IPS-18a (cell line): ENCODE measurements at regions not wholly inside any gene's neighbourhood (a gene's known extent, or its start where the extent isn't known, plus 50 kb on each side); places are given as distances from the start of the nearest gene placed in this dataset.

ENCODE experiments used
- H3K27ac ChIP-seq: one replicate; pipeline ENCODE4 v1.5.1; 2013; ENCODE audit warnings: low read length
- H3K27me3 ChIP-seq: one replicate; pipeline ENCODE4 v1.6.1; 2013; ENCODE audit warnings: mild to moderate bottlenecking, low read length; ENCODE audit not compliant: control insufficient read depth, insufficient read depth
- H3K36me3 ChIP-seq: one replicate; pipeline ENCODE4 v1.6.1; 2013; ENCODE audit warnings: low read depth, low read length; ENCODE audit not compliant: control insufficient read depth
- H3K4me1 ChIP-seq: one replicate; pipeline ENCODE4 v1.6.1; 2013; ENCODE audit warnings: low read depth, low read length; ENCODE audit not compliant: control insufficient read depth
- H3K4me3 ChIP-seq: one replicate; pipeline ENCODE4 v1.5.1; 2013; ENCODE audit warnings: low read length
- H3K9ac ChIP-seq: one replicate; pipeline ENCODE4 v1.6.1; 2013; ENCODE audit warnings: mild to moderate bottlenecking, low read length, moderate library complexity
- H3K9me3 ChIP-seq: one replicate; pipeline ENCODE4 v1.6.1; 2013; ENCODE audit warnings: low read depth, low read length; ENCODE audit not compliant: control insufficient read depth

- Histone ChIP-seq H3K27me3 (no peaks in the 10 kb centered on the region), H3K27ac (no peak overlapping the region), H3K4me3 (no peak overlapping the region), H3K36me3 (no peaks in the 10 kb centered on the region), H3K9me3 (no peaks in the 10 kb centered on the region), H3K4me1 (no peaks in the 10 kb centered on the region), H3K9ac (no peak overlapping the region)
Measured at GRCh38 chr2:7490672-7491071, 573.5 kb downstream of the RNF144A start.

DNA sequence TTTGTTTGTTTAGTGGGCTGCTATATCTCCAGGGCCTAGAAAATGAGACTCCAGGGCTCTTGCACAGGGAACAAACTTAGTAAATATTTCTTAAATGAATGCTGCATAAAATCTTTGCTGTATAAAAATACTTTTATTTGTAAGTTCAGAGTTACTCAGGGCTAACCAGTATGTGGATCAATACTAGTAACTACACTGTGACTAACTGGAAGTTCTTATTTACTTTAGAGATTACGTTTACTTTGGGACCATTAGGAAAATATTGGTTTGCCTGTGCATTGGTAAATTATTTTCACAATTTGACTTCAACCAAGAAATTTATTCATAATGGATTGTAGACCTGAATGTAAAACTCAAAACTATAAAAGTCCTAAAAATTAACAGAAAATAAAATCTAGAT is 575.5 kb downstream of the RNF144A start:
- Histone ChIP-seq H3K4me3 (no peak overlapping the region), H3K4me1 (no peaks in the 10 kb centered on the region), H3K36me3 (no peaks in the 10 kb centered on the region), H3K27me3 (no peaks in the 10 kb centered on the region), H3K9me3 (no peaks in the 10 kb centered on the region), H3K9ac (no peak overlapping the region), H3K27ac (no peak overlapping the region)

- Histone ChIP-seq H3K4me1 (no peaks in the 10 kb centered on the region), H3K9ac (no peak overlapping the region), H3K27ac (no peak overlapping the region), H3K9me3 (no peaks in the 10 kb centered on the region), H3K4me3 (no peak overlapping the region), H3K27me3 (no peaks in the 10 kb centered on the region), H3K36me3 (no peaks in the 10 kb centered on the region)
Measured at GRCh38 chr2:7497178-7497577, 580.0 kb downstream of the RNF144A start.

DNA sequence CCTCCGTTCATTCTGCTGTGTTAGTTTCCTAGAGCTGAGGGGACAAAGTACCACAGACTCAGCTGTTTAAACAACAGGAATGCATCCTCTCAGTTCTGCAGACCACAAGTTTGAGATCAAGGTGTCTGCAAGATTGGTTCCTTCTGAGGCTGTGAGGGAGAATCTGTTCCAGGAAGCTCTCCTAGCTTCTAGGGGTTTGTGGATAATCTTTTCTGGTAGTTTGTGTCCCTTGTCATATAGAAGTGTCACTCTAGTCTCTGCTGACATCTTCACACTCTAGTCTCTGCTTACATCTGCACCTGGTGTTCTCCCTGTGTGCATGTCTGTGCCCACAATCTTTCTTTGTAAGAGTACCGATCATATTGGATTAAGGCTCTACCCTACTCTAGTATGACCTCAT is 581.8 kb downstream of the RNF144A start:
- Histone ChIP-seq H3K4me1 (no peaks in the 10 kb centered on the region), H3K36me3 (no peaks in the 10 kb centered on the region), H3K4me3 (no peak overlapping the region), H3K9me3 (no peaks in the 10 kb centered on the region), H3K27ac (no peak overlapping the region), H3K9ac (no peak overlapping the region), H3K27me3 (no peaks in the 10 kb centered on the region)

DNA sequence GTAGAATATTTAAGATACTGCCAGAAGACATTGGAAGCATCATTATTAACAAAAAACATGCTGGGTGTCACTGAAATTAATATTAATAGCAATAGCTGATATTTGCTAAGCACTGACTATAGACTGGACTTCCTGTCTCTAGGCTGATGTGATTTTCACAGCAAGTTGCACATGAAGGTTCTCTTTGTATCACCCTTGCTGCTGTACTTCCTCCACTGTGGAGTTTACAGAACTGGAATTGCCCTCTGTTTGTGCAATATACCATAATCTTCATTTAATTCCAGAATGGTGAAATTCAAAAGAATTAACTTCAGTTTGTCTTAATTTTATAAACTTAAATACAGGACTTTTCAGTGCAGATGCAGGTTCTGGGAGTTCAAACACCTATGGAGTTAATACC is 585.1 kb downstream of the RNF144A start:
- H3K27me3 ChIP-seq = no peaks in the 10 kb centered on the region
- no peak overlapping the region for H3K9ac ChIP-seq
- H3K36me3 ChIP-seq = no peaks in the 10 kb centered on the region
- H3K4me1 ChIP-seq = no peaks in the 10 kb centered on the region
- no peak overlapping the region for H3K4me3 ChIP-seq
- no peaks in the 10 kb centered on the region for H3K9me3 ChIP-seq
- no peak overlapping the region for H3K27ac ChIP-seq

DNA sequence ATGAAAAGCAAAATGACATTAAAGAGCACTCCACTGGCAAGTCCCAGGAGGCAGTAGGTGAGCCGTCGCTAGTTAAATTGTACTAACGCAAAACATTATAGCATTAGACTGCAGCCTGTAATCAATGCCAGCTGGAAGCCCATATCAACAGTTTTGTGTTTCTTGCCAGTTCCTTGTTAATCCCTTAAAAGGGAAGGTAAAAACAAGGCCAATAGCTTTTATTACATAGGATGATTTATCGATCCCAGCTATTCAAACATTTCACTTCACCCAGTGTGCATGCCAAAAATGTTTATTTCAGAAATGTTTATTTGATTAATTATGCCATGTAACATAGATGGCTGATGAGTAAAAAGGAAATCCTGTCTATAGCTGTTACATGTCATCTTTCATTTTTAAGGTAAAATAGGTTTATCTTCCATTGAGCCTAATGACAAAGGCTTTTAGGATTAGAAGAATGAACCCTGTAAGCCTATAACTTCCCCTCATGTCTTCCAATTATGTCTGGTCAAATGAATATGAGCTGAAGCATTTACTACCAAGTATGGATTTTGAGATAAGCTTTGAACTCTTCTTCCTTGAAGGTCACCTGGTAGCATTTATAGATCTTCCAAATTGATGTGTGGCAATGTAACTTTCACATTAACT is 591.2 kb downstream of the RNF144A start:
- no peaks in the 10 kb centered on the region for H3K27me3 ChIP-seq
- H3K9me3 ChIP-seq = no peaks in the 10 kb centered on the region
- H3K9ac ChIP-seq = no peak overlapping the region
- H3K4me1 ChIP-seq = no peaks in the 10 kb centered on the region
- H3K4me3 ChIP-seq = no peak overlapping the region
- no peak overlapping the region for H3K27ac ChIP-seq
- no peaks in the 10 kb centered on the region for H3K36me3 ChIP-seq

GRCh38 chr2:7510353-7510752 is 593.1 kb downstream of the RNF144A start:
- Histone ChIP-seq H3K4me1 (no peaks in the 10 kb centered on the region), H3K27ac (no peak overlapping the region), H3K27me3 (no peaks in the 10 kb centered on the region), H3K9me3 (no peaks in the 10 kb centered on the region), H3K9ac (no peak overlapping the region), H3K36me3 (no peaks in the 10 kb centered on the region), H3K4me3 (no peak overlapping the region)

DNA sequence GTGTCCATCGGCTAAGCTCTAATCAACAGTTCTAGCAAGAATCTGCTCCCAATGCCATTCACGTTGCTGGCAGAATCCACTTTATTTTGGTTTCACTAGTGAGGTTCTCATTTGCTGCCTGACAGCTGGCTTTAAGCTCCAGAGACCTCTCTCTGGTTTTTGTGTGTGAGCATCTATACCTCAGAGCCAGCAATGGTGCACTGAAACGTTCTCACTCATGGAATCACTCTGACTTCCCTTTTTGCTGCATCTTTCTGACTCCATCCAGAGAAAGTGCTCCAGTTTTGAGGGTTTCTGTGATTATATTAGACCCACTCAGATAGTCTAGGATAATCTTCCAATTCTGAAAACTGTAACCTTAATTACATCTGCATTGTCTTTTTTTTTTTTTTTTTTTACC is 596.6 kb downstream of the RNF144A start:
- Histone ChIP-seq H3K9me3 (no peaks in the 10 kb centered on the region), H3K36me3 (no peaks in the 10 kb centered on the region), H3K9ac (no peak overlapping the region), H3K4me1 (no peaks in the 10 kb centered on the region), H3K4me3 (no peak overlapping the region), H3K27ac (no peak overlapping the region), H3K27me3 (no peaks in the 10 kb centered on the region)

DNA sequence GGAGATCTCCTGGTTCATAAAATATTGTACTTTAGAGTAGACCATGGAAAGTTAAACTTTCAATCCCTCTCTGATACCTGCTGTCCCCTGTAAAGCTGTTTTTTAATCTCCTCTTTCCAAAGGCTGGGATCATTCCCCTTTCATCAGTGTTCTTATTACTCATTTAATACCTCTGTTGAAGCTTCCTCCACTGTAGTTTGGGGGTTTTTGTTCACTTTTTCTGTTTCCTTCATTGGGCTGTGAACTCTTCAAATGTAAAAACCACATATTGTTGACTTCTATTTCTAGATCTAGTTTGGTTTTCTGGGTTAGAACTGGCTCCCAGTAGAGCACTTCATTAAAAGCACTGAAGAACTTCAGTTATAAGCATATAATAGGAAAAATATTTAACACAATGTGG is 598.1 kb downstream of the RNF144A start:
- H3K27ac ChIP-seq = no peak overlapping the region

DNA sequence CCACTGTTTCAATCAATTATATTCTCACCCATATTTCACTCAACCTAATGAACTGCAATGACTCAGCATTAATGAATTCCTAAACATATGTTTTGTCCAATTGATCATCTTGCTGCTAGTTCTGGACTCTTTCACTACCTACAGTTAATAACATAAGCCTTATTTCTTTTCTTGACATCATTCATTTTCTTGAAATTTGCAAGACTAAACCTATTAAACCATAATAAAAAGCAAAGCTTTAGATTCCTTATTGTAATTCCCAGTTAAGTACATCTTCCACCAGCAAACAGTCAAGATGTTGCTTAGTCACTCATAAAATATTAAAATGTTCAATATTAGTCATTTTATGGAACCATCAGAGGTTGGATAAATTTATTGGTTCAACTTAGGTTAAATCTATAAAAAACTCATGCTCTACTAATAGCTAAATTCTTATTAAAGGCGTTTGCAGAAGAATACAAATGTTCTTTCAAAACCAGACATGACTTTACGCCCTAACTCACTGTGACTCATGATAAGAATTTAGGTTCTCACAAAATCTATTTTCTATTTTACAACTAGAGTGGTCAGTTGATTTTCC is 599.4 kb downstream of the RNF144A start:
- no peak overlapping the region for H3K27ac ChIP-seq
- H3K9ac ChIP-seq = no peak overlapping the region
- no peak overlapping the region for H3K4me3 ChIP-seq

More for the DNA sequence above, 598.1 kb downstream of the RNF144A start:
- Histone ChIP-seq H3K27me3 (no peaks in the 10 kb centered on the region), H3K36me3 (no peaks in the 10 kb centered on the region), H3K4me3 (no peak overlapping the region), H3K9me3 (no peaks in the 10 kb centered on the region), H3K9ac (no peak overlapping the region), H3K4me1 (peaks cover 2% of the 10 kb centered on the region)

DNA sequence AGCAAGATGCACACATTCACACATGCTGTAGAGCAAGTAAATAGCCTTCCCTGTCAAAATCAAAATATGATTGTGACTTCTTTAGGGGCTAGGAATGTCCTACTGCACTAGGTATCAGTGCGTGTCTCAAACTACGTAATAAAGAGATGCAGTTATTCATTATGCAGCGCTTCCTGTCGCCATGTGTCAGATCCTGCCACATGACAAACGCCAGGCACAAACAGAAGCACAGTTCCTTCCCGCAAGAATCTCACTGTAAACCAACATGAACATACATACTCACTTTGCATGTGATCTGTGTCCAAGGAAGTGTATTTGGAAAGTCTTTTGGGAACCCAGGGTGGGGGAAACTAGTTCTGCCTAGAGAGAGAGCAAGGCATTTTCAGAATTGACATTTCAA is 599.9 kb downstream of the RNF144A start:
- H3K9me3 ChIP-seq = no peaks in the 10 kb centered on the region
- peaks cover 4% of the 10 kb centered on the region for H3K4me1 ChIP-seq
- no peak overlapping the region for H3K27ac ChIP-seq
- no peak overlapping the region for H3K4me3 ChIP-seq
- no peak overlapping the region for H3K9ac ChIP-seq
- H3K27me3 ChIP-seq = no peaks in the 10 kb centered on the region
- H3K36me3 ChIP-seq = no peaks in the 10 kb centered on the region

More for the DNA sequence above, 599.4 kb downstream of the RNF144A start:
- Histone ChIP-seq H3K36me3 (no peaks in the 10 kb centered on the region), H3K9me3 (no peaks in the 10 kb centered on the region), H3K4me1 (peaks cover 4% of the 10 kb centered on the region), H3K27me3 (no peaks in the 10 kb centered on the region)

DNA sequence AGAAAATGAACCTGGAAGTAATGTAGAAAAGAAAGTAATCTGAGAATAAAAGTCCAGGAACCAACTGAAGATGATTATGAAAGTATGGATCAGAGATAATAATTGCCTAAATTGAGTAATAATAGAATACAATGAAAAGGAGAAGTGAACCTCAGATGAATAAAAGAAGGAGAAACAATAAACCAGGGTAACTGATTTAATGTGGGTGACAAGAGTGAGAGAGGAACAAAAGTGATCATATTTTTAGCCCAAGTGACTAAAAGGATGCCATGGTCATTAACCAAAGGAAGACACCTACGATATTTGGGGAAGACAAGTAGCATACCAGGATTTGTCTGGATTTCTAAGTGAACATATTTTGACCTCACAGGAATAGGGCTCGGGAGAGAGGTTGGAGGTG is 600.6 kb downstream of the RNF144A start:
- Histone ChIP-seq H3K9ac (no peak overlapping the region), H3K27me3 (no peaks in the 10 kb centered on the region), H3K4me1 (peaks cover 4% of the 10 kb centered on the region), H3K27ac (no peak overlapping the region), H3K9me3 (no peaks in the 10 kb centered on the region), H3K4me3 (no peak overlapping the region), H3K36me3 (no peaks in the 10 kb centered on the region)
